Glomerular visceral epithelial cell (primary cell): ENCODE measurements at regions not wholly inside any gene's neighbourhood (a gene's known extent, or its start where the extent isn't known, plus 50 kb on each side); places are given as distances from the start of the nearest gene placed in this dataset.

Source experiments
- DNase-seq: peaks from one replicate; pipeline ENCODE4 v3.0.0-alpha.2; 2016; ENCODE audit errors: extremely low spot score

DNA sequence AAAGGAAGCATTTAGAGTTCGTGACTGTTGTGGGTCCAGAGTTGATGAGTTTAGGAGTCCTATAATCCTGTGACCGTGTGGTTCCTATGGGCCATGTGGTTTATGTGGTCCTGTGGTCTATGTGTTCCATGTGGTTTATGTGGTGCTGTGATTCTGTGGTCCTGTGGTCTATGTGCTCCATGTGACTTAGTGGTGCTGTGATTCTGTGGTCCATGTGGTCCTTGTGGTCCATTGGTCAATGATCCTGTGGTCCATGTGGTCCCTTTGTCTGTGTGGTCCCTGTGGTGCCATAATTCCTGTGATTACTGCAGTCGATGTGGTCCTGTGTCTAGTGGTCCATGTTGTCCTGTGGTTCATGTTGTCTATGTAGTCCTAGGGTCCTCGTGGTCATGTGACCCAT lies 167.3 kb downstream of the TMEM18 start:
- DNase-seq, result no peak

DNA sequence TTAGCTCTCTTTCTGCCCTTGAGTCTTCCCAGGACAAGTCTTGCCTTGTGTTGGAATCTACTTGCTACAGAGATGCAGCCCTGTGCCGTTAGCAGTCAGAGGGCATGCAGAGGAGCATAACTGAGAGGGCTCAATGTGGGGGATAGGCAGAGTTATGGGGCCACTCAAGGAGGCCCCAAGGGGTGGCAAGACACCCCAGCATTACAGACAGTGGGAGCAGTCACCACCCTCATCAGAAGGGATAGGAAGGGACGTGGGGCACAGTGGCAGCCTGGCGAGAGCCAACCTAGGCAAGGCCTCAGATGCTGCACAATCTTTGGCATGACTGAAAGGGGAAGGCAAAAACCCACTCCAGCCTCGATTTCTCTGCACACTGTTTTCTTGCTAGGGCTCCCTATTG lies 169.1 kb downstream of the TMEM18 start:
- no peak for DNase-seq

DNA sequence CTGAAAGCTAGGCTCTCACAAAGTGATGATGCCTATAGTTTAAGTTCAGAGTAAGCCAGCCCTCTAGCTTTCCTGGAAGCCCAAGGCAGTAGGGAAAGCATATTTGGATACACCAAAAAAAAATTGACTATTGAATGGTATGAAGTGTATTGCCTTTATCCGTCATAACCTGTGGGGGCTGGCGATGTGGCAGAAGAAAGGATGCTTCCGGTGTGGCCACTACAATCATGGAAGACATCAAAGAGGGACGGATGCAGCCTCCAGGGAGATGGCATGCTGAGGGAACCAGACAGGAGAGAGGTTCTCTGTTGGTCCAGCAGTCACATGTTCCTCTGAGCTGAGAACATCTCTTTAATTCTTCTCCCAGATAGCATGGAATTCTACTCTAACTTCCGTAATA lies 170.3 kb downstream of the TMEM18 start:
- DNase-seq, result no peak

DNA sequence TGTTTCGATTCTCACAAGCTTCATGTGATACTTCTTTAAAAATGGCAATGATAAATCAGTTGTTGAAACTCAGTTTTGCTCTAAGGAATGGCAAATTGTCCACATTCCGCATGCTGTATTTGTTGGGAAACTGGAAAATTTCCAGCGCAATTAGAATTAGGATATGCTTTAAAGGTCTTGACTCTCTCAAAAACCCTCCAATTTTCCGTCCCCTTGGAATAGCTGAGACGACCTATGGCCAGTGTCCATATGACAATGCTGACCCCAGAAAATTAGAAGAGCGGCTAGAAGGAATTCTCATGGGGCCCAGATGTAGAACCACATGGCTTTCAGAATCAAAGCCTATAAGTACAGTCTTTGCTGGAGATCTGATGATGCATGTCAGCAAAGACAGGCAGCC lies 170.8 kb downstream of the TMEM18 start:
- no peak for DNase-seq

DNA sequence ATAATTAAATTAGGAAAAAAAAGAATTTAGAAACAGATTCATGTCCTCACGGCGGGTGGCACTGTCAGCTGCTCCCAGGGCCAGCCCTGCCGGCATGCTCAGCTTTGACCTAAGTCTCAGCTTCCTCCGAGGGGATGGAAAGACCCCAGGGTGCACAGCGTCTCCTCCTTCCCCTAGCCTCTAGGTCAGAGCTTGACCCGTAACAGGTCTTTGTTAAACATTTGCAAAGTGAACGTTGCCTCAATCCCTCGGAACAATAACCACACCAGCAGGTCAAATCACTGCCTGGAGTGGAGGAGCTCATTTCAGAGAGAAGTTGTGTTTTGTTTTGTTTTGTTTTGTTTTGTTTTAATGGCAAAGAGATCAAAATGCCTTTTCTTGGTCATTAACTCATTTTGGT lies 171.3 kb downstream of the TMEM18 start:
- DNase-seq, result no peak

DNA sequence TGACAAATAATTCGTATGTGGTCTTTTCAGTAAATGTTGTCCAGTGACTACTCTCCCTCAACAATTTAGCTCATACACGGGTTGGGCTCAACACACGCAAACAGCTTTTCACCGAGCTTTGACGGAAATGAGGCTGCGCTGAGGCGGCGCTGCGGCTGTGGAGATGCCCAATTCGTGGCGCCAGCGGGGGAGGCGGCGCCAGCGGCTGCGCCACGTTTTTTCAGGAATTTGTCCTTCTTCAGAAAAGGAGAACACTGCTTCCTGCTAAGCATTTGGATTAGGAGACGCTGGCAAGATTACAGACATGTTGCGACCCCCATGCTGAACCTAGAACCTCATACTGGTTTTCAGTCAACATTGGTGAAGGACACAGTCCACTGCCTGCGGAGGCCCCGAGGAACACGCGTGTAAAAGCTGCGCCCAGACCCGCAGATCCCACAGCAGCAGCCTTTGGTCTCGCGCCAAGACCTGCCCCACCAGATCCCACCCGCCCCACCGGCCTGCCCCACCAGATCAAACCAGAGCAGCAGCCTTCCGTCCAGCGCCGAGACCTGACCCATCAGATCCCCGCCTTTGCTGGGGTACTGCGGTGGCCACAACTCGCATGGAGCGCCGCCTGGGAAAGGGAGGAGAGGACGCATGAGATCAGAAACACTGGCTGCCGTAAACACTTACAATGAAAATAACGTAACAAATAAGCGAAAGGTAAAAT lies 173.8 kb downstream of the TMEM18 start:
- no peak for DNase-seq

DNA sequence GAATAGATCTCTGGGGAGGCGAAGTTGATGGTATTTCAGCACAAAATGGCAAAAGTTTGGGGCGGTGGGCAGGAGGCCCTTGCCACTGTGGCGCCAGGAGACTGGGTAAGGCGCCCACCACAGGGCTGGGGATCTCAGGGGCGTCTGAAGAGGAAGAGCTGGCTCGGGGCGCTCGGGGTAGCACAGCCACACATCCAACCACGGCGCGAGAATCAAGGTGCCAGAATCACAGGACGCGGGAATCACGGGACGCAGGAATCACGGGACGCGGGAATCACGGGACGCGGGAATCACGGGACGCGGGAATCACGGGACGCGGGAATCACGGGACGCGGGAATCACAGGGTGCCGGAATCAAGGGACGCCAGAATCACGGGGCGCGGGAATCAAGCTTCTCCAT lies 174.4 kb downstream of the TMEM18 start:
- DNase-seq, result no peak

DNA sequence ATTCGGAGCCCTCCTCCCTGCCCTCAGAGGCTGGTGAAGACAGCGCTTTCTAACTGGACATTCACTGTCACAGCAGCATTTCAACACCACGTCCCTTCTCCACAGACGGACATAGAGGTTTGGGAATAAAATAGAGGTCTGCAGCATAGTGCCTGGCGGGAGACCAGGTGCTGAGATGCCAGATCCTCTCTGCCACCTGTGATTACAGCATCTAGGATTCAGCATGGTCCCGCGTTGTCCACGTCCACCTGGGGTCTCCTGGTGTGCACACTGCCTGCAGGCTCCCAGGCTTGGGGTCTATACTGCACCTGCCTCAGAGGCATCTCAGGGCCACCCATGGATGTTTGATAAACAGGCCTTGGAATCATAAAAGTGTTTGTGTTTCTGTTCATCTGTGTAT lies 175.5 kb downstream of the TMEM18 start:
- DNase-seq, result no peak

DNA sequence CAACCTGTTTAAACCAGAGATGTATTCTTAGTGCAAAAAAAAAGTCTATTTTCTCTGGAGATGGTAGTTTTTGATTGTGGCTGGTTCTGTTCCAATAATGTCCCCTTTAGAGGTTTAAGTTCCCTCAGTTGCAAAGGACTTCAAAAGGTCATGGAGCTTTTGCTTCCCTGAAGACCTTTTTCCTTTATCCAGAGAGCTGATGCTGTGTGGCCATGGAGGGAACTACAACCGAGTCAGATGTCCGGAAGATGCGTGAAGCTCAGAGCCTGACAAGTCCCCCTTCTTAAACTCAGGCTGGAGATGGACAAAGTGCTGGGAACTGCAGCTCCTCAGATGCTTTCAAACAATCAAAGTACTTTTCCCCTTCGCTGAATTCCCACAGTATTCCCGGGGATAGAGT lies 176.1 kb downstream of the TMEM18 start:
- DNase-seq, result no peak

DNA sequence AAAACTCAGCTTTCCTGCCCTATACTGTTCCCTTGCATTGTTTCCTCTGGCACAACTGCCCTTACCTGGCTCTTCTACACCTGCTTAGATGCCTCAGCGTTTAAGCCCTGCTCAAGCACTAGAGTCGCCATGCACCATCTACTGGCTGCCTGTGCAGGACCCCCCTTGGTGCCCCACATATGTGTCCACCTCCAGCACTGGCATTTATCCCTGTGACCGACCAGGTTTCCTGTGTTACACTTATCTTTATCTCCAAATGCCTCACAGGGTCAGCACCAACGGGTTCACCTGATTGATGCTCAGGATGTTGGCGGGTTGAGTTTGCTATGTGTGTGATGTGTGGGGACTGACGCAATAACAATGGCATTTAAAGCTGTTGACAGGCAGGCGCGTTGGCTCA lies 177.5 kb downstream of the TMEM18 start:
- DNase-seq, result no peak

DNA sequence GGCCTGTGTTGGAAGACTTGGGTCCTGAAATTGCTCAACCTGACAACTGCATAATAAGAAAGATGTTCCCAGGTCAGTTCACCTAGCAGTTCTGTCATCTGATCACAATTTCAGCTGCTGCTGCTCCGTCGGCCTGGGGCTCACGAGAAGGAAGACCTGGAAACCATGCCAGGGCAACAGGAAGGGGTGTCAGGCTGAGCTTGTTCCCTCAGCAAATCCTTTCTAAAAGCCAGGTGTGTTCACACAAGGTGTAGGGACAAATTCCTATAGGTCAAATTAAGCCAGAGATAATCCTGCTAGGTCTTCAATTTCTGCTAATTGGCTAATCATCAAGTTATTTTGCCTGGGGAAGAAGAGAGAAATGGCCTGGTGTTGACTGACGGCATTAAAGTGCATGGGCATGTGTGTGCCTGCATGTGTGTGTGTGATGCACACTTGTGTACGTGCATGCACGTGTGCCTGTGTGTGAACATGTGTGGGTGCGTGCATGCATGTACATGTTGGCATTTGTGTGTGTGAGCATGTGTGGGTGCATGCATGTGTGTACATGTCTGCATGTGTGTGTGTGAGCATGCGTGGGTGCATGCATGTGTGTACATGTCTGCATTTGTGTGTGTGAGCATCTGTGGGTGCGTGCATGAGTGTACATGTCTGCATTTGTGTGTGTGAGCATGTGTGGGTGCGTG lies 178.6 kb downstream of the TMEM18 start:
- no peak for DNase-seq

DNA sequence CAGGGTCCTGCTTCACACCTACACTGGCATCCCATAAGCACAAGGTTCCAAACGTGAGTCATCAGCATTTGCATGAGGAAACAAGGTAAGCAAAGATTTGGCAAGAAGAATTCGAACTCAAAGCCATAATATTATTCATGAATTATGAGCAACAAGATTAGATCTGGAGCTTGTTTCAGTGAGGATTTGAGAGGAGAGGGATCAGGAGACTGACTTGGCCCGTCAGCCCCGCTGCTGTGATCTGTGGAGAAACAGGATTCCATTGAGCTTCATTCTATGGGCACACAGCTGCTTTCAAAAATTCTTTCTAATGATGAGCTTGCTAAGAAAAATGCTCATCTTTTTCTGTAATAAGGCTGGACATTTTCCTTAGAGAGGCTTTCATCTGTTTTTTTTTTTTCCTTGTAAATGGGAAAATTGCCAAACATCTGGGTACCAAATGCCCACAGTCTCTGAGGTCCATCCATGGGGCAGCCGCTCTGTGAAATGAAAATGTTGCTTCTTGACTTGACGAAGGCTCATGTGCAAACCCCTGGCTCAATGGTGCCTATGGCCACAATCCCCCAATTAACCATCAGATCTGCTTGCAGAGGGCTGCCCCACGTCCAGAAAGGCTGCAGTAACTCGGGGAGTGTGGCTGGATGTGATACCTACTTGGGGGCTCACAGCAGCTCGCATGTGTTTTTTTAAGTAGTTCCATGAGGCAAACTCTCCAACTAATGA lies 179.3 kb downstream of the TMEM18 start:
- DNase-seq, result no peak

DNA sequence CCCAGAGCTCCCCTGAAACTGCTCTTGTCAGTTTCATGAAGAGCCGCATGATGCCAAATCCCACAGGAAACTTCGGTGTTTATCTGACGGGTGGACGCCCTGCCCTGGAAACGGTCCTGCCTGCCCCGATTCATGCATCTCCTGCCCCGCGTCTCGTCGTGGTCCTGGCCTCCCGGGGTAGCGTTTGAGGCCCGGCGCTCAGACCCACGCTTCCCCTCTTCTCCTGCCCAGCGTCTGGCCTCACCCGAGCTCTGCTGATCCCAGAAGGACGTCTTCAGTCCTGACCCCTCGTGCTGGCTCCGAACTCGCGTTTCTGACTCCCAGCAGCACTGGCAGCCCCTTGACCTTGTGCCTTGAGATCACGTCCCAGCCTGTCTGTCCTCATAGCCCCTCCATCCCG lies 180.5 kb downstream of the TMEM18 start:
- no peak for DNase-seq

DNA sequence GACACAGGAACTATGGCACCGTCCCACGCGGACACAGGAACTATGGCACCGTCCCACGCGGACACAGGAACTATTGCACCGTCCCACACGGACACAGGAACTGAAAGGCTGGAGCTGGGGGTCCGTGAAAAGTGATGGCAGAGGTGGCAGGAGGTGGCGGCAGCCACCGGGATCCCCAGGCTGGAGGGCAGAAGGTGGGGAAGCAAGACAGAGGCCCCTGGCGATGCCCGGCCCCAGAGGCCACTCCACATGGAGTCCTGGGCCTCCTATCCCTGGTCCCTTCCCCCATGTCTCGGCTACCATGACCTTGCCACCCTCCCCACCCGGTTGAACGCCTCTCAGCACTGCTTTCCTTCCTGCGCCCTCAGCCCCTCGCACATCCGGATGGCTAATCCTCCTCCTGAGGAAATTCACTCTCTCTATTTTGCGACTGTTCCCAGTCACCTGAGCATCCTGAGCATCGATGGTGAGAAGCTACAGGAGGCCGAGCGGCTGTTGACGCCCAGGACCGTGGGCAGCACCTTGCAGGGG lies 181.4 kb downstream of the TMEM18 start:
- no peak for DNase-seq

DNA sequence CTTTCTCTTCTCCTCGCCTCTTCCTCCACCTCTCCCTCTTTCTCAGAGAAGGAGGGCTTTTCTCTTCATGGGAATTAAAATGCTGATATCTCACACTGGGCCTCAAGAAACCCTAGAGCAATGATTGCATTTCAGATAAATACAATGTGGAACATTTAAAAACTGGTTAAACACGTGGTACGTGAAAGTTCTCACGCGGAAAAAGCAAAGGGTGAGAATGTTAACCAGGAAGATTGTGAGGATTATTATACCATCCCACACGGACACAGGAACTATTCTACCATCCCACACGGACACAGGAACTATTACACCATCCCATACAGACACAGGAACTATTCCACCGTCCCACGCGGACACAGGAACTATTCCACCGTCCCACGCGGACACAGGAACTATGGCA lies 182.4 kb downstream of the TMEM18 start:
- DNase-seq, result no peak

DNA sequence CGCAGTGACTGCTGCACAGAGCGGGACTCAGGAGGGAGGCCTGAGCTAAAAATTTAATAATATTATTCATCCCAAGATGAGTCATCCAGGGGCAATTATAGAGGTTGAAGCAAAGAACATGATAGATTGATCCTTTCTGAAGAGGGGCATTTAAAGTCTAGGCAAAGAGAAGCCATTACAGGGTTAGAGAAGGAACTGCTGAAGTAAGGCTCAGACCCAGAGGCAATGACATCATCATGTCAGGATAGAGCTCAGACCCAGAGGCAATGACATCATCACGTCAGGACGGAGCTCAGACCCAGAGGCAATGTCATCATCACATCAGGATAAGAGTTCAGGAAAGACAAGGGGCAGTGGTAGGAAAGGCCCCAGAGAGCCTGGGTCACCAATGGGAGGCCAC lies 184.0 kb downstream of the TMEM18 start:
- DNase-seq, result no peak

DNA sequence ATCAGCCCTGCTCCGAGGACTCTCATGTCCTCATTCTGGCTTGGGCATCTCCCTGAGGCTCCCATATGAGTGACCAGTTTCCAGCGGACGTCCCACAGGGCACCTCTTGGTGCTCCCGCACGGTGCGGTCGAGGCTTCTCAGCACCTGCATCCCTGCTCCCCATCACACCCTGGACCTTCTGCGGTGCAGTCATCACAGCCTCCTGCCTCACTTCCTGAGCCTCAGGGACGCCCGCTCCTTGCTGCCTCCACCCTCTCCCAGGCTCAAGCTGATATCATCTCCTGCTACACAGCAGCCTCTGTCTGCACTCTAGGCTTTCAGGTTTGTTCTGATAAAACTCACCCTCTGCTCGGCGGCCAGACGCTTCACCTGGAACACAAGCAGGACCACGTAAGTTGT lies 185.0 kb downstream of the TMEM18 start:
- no peak for DNase-seq

DNA sequence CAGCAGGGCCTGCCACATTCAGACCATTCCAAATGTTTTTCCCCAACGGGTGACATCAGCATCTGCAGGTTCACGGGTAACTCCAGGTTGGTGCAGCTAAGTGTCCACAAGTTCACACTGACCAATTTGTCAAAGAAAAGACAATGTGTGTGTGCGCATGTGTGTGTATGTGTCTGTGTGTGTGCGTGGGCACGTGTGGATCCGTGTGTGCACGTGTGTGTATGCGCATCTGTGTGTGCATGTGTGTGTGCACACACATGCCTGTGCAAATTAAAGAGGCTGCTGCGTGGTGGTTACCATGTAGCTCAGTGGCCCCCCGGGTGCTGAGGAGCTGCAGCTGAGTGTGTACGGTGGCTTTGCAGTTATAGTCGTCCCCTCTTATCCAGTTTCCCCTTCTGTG lies 187.4 kb downstream of the TMEM18 start:
- DNase-seq, result no peak

DNA sequence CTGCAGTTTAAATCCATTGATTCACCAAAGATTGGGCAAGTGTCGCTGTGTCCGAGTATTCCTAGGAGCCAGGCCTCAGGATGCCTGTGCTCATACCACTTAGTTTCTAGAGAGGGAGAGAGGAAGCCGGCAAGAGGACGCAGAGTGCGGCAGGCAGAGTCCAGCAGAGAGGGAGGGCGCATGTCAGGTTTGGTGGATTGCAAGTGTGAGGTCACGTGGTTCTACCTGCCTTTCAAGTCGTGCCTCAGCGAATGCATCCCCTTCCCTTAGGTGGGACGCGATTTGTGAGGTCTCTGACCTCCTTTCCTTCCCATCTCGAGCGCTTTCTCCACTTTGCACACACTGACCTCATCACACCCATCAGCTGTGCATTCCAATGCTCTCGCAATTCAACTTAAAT lies 188.1 kb downstream of the TMEM18 start:
- no peak for DNase-seq

DNA sequence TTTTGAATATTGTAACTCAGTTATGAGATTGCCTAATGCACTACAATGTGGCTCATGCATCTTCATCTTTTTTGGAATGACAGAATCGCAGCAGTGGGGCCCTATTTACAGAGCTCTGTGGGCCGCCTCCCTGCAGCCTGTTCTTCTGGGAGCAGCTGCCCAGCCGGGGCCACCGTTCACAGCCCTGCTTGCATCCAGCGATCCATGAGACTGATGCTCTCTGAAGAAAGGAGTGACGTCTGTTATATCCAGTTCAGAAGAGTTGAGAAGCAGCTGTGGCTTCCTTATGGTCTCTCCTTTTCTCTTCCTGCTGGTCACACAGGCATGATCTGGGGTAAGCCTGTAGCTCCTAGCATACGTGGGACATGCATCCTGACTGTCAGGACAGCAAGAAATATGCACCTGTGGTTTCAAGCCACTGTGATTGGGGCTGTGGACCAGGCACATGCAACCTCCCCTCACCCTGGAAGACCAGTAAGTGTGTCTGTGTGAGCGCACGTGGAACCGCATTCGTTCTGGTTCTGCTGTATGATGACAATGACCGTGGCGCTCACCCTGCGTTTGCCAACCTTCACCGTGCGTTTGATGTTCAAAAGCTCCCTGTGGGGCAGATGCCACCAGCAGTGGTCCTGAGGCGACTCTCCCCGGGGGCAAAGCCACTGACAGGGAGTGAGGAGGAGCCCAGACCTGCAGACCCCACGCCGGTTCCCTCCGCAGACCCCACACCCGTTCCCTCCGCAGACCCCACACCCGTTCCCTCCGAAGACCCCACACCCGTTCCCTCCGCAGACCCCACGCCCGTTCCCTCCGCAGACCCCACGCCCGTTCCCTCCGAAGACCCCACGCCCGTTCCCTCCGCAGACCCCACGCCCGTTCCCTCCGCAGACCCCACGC lies 189.8 kb downstream of the TMEM18 start:
- DNase-seq, result no peak

DNA sequence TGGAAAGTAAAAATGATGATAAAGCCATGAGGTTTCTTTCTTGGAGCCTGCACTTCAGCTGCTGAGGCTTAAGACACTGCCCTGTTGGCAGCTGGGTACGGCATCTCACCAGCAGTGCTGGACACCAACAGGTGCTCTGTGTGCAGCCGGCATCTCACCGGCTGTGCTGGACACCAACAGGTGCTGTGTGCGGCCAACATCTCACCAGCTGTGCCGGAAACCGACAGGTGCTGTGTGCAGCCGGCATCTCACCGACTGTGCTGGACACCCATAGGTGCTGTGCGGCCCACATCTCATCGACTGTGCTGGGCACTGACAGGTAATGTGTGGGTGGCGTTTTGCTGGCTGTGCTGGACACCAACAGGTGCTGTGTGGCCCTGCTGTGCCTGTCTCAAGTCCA lies 190.8 kb downstream of the TMEM18 start:
- DNase-seq, result no peak

DNA sequence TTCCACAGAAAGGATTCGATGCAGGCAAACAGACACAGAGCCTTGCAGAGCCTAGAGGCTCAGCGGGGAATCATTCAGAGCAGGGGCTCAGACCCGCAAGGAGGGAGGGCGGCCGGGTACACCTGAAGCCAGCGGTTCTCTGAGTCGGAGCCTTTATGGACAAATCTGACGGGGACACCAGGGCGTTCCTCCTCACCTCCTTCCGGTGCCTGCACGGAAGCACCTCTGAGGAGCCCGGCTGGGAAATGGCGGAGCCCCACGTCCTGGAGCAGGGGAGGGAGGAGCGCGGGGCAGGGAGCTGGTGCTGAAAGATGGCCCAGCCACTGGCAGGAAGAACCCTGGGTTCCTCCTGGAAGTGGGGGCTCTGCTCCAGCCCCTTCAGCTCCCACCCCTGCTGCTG lies 193.5 kb upstream of the ALKAL2 start:
- no peak for DNase-seq
